Brain microvascular endothelial cell (primary cell): ENCODE measurements at regions not wholly inside any gene's neighbourhood (a gene's known extent, or its start where the extent isn't known, plus 50 kb on each side); places are given as distances from the start of the nearest gene placed in this dataset.

ENCODE experiments used
- DNase-seq: peaks from one replicate; pipeline ENCODE4 v3.0.0-alpha.2; 2020
- H3K27ac ChIP-seq: fragments of 250-450 bp; sonication (Bioruptor Pico); 2 replicates; pipeline ENCODE4 v1.5.1; 2020; ENCODE audit warnings: mild to moderate bottlenecking, moderate library complexity
- H3K27me3 ChIP-seq: fragments of 250-450 bp; sonication (Bioruptor Pico); replicated peaks from 2 replicates; pipeline ENCODE4 v1.5.1; 2020; ENCODE audit warnings: mild to moderate bottlenecking
- H3K36me3 ChIP-seq: fragments of 250-450 bp; sonication (Bioruptor Pico); replicated peaks from 2 replicates; pipeline ENCODE4 v1.5.1; 2020; ENCODE audit warnings: mild to moderate bottlenecking
- H3K4me3 ChIP-seq: 2 replicates; pipeline ENCODE4 v1.5.1; 2011; ENCODE audit warnings: low read depth, mild to moderate bottlenecking, control low read depth, low read length, moderate library complexity
- in situ Hi-C: cut with HindIII; loops from 2 replicates; pipeline ENCODE4 v1.10.0; 2017; ENCODE audit warnings: low sequenced_read_pairs, low pct_ligation_motif_present
- TF ChIP-seq, protein P1 (sequence below): IDR thresholded peaks from 2 replicates; pipeline ENCODE4 v1.5.1; 2011; ENCODE audit warnings: low read depth, mild to moderate bottlenecking, moderate library complexity, low read length, control low read depth, inconsistent platforms; ENCODE audit errors: missing control alignments

DNA sequence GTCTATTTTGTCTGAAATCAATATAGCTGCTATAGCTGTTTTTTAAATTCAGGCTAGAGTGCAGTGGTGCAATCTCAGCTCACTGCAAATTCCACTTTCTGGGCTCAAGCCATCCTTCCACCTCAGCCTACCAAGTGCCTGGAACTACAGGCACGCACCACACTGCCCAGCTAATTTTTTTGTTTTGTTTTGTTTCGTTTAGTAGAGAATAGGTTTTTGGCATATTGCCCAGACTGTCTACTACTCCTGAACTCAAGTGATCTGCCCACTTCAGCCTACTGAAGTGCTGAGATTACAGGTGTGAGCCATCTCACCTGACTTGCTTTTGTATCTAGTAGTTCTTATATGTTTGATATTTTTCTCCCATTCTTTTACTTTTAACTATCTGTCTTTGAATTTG, 259.7 kb downstream of the CDH19 start:
- TF ChIP-seq, protein P1, sequence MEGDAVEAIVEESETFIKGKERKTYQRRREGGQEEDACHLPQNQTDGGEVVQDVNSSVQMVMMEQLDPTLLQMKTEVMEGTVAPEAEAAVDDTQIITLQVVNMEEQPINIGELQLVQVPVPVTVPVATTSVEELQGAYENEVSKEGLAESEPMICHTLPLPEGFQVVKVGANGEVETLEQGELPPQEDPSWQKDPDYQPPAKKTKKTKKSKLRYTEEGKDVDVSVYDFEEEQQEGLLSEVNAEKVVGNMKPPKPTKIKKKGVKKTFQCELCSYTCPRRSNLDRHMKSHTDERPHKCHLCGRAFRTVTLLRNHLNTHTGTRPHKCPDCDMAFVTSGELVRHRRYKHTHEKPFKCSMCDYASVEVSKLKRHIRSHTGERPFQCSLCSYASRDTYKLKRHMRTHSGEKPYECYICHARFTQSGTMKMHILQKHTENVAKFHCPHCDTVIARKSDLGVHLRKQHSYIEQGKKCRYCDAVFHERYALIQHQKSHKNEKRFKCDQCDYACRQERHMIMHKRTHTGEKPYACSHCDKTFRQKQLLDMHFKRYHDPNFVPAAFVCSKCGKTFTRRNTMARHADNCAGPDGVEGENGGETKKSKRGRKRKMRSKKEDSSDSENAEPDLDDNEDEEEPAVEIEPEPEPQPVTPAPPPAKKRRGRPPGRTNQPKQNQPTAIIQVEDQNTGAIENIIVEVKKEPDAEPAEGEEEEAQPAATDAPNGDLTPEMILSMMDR = no peak
- DNase-seq = no peak
- in situ Hi-C loops = no loop called here

DNA sequence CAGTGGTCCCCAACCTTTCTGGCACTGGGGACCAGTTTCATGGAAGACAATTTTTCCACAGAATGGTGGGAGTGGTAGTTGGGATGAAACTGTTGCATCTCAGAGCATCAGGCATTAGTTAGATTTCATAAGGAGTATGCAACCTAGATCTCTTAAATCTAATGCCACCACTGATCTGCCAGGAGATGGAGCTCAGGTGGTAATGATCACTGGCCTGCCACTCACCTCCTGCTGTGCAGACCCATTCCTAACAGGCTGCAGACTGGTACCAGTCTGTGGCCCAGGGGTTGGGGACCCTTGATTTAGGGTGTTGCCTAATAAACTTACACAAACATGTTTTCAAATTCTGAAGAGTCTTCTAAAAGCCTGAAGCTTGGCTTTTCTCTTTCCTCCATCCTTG, 261.3 kb downstream of the CDH19 start:
- TF ChIP-seq, protein P1 = no peak

More for the DNA sequence above, 259.7 kb downstream of the CDH19 start:
- no peak overlapping the region for H3K27ac ChIP-seq
- no peaks in the 10 kb centered on the region for H3K27me3 ChIP-seq
- no peaks in the 10 kb centered on the region for H3K36me3 ChIP-seq
- H3K4me3 ChIP-seq = no peak overlapping the region

DNA sequence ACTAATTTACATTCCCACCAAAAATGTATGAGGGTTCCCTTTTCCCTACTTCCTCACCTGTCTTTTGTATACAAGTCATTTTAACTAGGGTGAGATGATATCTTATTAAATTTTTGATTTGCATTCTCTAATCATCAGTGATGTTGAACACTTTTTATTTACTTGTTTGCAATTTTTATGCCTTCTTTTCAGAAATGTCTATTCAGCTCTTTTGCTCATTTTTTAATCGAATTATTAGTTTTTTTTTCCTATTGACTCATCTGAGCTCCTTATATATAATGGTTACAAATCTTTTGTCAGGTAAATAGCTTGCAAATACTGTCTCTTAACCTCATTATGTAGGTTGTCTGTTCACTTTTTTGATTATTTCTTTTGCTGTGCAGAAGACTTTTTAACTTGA, 269.4 kb downstream of the CDH19 start:
- H3K27ac ChIP-seq = no peak overlapping the region
- H3K4me3 ChIP-seq = no peak overlapping the region
- DNase-seq = no peak
- in situ Hi-C loops = no loop called here
- no peaks in the 10 kb centered on the region for H3K36me3 ChIP-seq
- no peaks in the 10 kb centered on the region for H3K27me3 ChIP-seq
- TF ChIP-seq, protein P1 = no peak

More for the DNA sequence above, 261.3 kb downstream of the CDH19 start:
- Histone ChIP-seq H3K27ac (no peak overlapping the region), H3K4me3 (no peak overlapping the region), H3K27me3 (no peaks in the 10 kb centered on the region), H3K36me3 (no peaks in the 10 kb centered on the region)
- DNase-seq = no peak
- in situ Hi-C loops = no loop called here

DNA sequence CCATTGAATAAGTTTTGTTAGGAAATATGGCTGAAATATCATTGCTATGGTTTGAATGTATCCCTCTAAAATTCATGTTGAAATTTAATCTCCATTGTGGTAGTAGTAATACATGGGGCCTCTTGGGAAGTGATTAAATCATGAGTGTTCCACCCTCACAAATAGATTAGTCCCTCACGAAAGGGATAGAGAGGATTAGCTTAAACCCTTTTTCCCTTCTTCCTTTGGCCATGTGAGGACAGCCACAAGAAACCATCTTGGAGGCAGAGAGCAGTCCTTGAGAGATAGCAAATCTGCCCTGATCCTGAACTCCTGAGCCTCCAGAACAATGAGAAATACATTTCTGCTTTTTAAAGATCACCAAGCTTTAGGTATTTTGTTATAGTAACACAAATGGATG, 274.2 kb downstream of the CDH19 start:
- Histone ChIP-seq H3K27me3 (no peaks in the 10 kb centered on the region), H3K36me3 (no peaks in the 10 kb centered on the region), H3K4me3 (no peak overlapping the region), H3K27ac (no peak overlapping the region)
- TF ChIP-seq, protein P1 = no peak
- in situ Hi-C loops = no loop called here
- DNase-seq = no peak

DNA sequence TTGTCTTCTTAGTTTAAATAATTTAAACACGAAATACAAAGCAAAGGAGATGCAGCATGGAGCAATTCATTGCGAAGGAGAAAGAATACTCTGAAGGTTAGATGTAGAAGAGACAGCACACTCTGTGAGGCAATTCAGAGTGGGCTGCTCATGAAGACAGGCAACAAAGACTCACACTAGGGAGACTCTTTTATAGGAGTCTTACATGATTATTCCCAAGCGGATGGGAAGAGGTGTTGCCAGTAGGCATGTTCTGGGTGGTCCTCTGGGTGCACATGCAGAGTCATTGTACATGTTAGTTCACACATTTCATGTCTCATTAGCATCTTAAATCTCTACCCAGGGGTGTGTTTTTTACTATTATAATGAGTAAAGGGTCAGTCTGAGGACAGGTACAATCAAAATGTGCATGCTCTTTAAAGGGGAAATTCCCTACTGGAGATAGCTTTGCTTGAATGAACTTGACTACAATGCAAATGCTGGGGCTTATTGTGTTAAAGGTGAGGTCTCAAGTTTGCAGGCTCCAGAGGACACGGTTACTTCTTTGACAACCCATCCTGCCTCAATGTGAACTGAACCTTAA, 275.5 kb downstream of the CDH19 start:
- in situ Hi-C loops = no loop called here
- Histone ChIP-seq H3K27ac (no peak overlapping the region), H3K4me3 (no peak overlapping the region), H3K36me3 (no peaks in the 10 kb centered on the region), H3K27me3 (no peaks in the 10 kb centered on the region)
- DNase-seq = no peak
- TF ChIP-seq, protein P1 = no peak

DNA sequence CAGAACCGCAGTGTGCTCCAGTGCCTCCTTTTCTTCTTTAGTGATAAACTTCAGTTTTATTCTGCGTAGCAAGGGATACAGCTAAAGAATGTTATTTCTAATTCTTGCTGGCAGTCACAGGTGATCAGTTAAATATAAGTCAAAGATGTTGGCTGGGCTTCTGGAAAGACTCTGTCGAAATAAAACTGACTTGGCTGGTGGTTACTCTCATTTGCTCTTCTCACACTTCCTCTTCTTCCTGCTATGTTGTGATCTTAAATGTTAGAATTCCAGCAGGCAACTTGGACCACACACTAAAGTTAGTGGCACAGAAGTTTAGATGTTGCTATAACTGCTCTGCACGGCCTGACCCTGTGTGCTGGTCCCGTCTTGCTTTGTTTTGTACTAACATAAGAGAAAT, 278.6 kb downstream of the CDH19 start:
- TF ChIP-seq, protein P1 = no peak

More for the DNA sequence above, 278.6 kb downstream of the CDH19 start:
- in situ Hi-C loops = no loop called here
- H3K36me3 ChIP-seq = no peaks in the 10 kb centered on the region
- no peaks in the 10 kb centered on the region for H3K27me3 ChIP-seq
- DNase-seq = no peak
- no peak overlapping the region for H3K4me3 ChIP-seq
- no peak overlapping the region for H3K27ac ChIP-seq
